HCEC 1CT (cell line): ENCODE measurements at regions not wholly inside any gene's neighbourhood (a gene's known extent, or its start where the extent isn't known, plus 50 kb on each side); places are given as distances from the start of the nearest gene placed in this dataset.

Experiments
- DNase-seq: peaks from one replicate; pipeline ENCODE4 v3.0.0-alpha.2; 2017

- no peak for DNase-seq
Measured at GRCh38 chr2:83756219-83756618, 702.9 kb downstream of the SUCLG1 start.

GRCh38 chr2:83747141-83747540 is 711.9 kb downstream of the SUCLG1 start:
- no peak for DNase-seq

- DNase-seq, result no peak
Measured at GRCh38 chr2:83744855-83745254, 714.2 kb downstream of the SUCLG1 start.

- no peak for DNase-seq
Measured at GRCh38 chr2:83742117-83742782, 716.8 kb downstream of the SUCLG1 start.

- no peak for DNase-seq
Measured at GRCh38 chr2:83730223-83730622, 728.9 kb downstream of the SUCLG1 start.

- DNase-seq, result no peak
Measured at GRCh38 chr2:83725735-83726134, 733.3 kb downstream of the SUCLG1 start.

- DNase-seq, result no peak
Measured at GRCh38 chr2:83705146-83705545, 753.9 kb downstream of the SUCLG1 start.

- no peak for DNase-seq
Measured at GRCh38 chr2:83703598-83703997, 755.5 kb downstream of the SUCLG1 start.

DNA sequence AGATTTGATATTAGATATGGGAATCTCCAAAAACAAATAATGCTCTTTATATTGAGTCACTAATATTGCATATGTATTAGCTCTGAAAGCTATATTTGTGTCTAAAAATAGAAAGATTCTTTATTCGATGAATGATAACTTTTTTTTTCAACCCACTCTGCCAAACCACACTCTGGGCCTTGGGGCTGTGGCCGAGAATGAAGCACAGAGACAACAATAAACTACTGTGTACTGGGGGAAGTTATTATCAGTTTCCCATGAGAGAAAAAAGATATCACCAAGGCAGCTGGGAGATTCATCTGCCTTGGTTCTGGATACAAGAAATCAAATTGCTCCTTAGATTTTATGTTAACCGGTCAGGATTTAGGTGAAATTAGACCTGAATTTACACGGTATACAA is 762.2 kb downstream of the SUCLG1 start:
- no peak for DNase-seq

DNA sequence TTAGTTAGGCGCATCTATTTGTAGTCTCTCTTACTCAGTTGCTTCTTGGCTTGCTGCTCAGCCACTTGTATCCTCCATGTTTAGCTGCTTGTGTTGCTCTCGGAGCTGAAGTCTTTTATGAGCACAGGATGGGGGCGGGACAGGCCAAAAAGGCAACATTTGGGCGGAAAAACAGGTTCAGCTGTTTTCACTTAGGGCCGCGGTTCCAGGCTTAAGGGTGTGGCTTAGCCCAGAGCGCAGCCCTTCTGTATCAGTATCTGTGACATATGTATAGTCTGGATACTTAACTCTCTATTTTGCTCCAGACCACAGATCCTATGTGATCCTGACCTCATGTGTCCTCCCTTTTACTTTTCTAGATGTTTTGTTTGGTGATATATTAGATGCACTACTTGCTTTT is 763.5 kb downstream of the SUCLG1 start:
- DNase-seq, result no peak

- no peak for DNase-seq
Measured at GRCh38 chr2:83695037-83695436, 764.0 kb downstream of the SUCLG1 start.

- DNase-seq, result no peak
Measured at GRCh38 chr2:83689402-83689801, 769.7 kb downstream of the SUCLG1 start.

DNA sequence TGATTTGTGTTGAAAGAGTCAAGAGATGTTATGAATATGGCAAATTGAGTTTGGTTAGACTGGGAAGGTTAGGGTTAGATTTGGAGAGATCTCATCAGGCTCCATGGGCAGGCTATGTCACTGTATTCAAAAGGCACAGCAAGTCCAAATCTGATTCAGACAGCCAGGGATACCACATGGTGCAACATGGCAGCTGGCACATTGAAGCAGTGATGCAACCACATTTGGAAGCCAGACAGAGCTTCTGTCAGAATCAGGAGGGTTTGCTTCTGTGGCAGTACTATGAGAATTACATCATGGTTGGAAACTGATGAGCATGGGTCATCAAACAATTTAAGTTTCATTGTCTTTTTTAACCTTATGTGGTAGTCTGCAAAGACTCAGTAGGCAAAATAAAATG is 772.2 kb downstream of the SUCLG1 start:
- DNase-seq, result no peak

GRCh38 chr2:83674050-83674449 is 785.0 kb downstream of the SUCLG1 start:
- no peak for DNase-seq

DNA sequence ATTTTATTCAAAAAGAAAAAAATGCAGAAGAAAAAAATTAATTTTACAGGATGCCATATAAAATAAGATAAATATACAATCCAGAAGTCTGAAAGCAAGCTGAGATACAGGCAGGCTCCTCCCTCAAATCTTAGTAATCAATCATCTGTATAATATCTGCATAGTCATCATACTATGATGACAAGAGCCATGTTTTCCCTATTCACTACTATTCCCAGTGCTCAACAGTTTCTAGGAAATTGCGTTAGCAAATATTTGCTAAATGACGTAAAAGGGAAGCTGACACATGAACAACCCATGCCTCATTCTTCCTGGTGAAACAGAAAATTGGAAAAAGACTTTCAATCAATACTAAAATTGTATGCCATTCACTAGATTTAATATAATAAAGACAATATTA is 793.2 kb downstream of the SUCLG1 start:
- DNase-seq, result no peak

DNA sequence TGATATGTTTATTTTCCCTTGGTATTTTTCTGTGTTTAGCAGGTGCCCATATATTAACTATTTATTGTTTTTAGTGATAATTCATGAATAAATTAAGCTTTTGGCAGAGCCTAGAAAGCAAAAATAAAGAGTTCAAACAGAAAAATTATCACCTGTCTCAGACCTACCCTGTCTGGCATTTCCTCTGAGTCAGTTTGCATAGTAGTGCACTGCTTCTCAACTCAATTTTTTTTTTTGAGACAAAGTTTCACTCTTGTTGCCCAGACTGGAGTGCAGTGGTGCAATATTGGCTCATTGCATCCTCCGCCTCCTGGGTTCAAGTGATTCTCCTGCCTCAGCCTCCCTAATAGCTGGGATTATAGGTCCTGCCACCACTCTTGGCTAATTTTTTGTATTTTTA is 793.9 kb downstream of the SUCLG1 start:
- no peak for DNase-seq

- no peak for DNase-seq
Measured at GRCh38 chr2:83661711-83662110, 797.4 kb downstream of the SUCLG1 start.

- DNase-seq, result no peak
Measured at GRCh38 chr2:83654091-83654611, 804.9 kb downstream of the SUCLG1 start.

GRCh38 chr2:83650898-83651297 is 808.2 kb downstream of the SUCLG1 start:
- no peak for DNase-seq

GRCh38 chr2:83650161-83650560 is 808.9 kb downstream of the SUCLG1 start:
- no peak for DNase-seq

DNA sequence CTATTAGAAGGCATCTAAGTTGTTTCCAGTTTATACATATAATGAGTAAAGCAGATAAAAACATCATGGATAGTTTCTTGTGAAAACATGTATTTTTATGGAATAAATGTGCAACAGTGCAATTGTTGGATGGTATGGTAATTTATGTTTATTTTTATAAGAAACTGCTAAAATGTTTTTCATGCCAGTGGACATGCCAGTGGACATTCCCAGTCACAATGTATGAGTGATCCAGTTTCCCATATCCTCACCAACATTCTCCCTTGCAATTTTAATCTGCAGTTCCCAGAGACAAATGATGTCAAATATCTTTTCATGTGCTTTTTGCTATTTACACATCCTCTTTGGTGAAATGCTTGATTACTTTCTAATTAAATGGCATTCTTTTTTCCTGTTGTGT is 818.6 kb downstream of the SUCLG1 start:
- DNase-seq, result no peak

- DNase-seq, result no peak
Measured at GRCh38 chr2:83633423-83633822, 825.7 kb downstream of the SUCLG1 start.

DNA sequence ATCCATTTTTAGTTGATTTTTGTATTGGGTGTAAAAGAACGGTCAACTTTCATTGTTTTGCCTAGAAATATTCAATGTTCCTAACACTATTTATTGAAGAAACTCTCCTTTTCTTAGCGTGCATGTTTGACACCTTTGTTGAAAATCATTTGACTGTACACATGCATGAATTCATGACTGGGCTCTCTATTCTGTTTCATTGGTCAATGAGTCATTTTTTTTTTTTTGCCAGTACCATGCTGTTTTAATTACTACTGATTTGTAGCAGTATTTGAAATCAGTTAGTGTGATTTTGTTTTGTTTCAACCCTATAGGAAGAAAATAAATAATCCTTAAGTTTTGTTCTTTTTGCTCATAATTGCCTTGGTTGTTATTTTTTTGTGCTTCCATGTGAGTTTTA is 828.7 kb downstream of the SUCLG1 start:
- DNase-seq, result no peak

DNA sequence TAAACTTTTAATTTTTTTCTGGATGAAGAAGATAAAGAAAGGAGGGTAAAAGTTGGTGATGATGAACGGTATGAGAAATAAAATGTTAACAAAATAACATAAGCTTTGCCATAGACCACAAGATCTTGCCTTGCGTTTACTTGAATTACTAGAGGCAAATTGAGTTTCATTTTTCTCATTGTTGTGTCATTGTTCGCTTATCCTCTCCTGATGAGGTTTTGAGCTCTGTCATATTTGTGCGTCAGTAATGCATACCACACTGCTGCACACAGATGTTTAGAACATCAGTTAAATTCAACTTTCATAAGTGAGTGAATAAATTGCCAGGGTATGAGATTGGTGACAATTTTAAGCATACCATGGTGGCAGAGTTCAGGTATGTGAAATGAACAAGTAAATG is 843.6 kb downstream of the SUCLG1 start:
- no peak for DNase-seq

DNA sequence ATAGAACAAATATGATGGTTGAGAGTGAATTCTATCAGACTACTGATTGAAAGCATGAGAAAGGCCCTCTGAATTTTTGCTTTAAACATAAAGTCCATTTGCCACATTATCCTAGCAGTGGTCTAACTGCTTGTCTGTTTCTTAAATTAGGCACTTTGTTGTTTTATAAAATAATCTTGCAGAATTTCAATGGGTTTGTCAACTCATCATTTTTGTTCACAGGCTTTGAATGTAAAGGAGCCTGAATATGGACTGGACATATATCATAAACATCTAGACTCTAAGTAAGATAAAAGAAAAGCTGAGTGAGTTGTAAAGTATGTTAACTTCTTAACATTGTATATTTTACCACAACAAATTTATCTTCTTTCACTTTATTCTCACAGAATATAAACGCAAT is 845.9 kb downstream of the SUCLG1 start:
- DNase-seq, result no peak
